Erythroblast (primary cell): ENCODE measurements at regions not wholly inside any gene's neighbourhood (a gene's known extent, or its start where the extent isn't known, plus 50 kb on each side); places are given as distances from the start of the nearest gene placed in this dataset.
A peak's percentile ranks its signal among the peaks of the same experiment; 100 is the strongest.
"Not testable (repeated sequence)": the region's sequence is repeated elsewhere in the genome, so short reads cannot be mapped to it uniquely, and the experiment has no call there.

ENCODE experiments used
- DNase-seq, 2 experiments: peaks; one replicate each; lab custom pipeline; 2025; lab: John Stamatoyannopoulos, UW
- GATA1 ChIP-seq: IDR thresholded peaks from 2 replicates; pipeline ENCODE4 v1.6.1; 2011; ENCODE audit warnings: low read depth, mild to moderate bottlenecking, control low read depth, low read length, moderate library complexity
- POLR2A ChIP-seq: IDR thresholded peaks from 2 replicates; pipeline ENCODE4 v1.6.1; 2011; ENCODE audit warnings: mild to moderate bottlenecking, low read length

GRCh38 chr20:52071136-52071535, 120.4 kb downstream of the ZFP64 start:
- TF ChIP-seq POLR2A: no peak
- no peak for TF ChIP-seq GATA1
- no peak for DNase-seq

GRCh38 chr20:52064931-52065330, 126.6 kb downstream of the ZFP64 start:
- DNase-seq: no peak
- no peak for TF ChIP-seq POLR2A
- no peak for TF ChIP-seq GATA1

- DNase-seq: no peak
- TF ChIP-seq POLR2A: no peak
- no peak for TF ChIP-seq GATA1
These were observed 128.9 kb downstream of the ZFP64 start for GRCh38 chr20:52062452-52063209.

- DNase-seq: no peak
- TF ChIP-seq GATA1: no peak
- TF ChIP-seq POLR2A: no peak
These were observed 130.5 kb downstream of the ZFP64 start for GRCh38 chr20:52060794-52061714.

GRCh38 chr20:52057133-52057532, 134.4 kb downstream of the ZFP64 start:
- DNase-seq: not testable (repeated sequence)

- DNase-seq: no peak
- TF ChIP-seq POLR2A (no peak), GATA1 (no peak)
These were observed 135.1 kb downstream of the ZFP64 start for GRCh38 chr20:52056203-52057062.

GRCh38 chr20:52054123-52054522, 137.5 kb downstream of the ZFP64 start:
- DNase-seq: no peak
- TF ChIP-seq POLR2A (no peak), GATA1 (no peak)

- no peak for DNase-seq
- TF ChIP-seq GATA1: no peak
- no peak for TF ChIP-seq POLR2A
These were observed 142.4 kb downstream of the ZFP64 start for GRCh38 chr20:52049001-52049731.

- TF ChIP-seq POLR2A (no peak), GATA1 (no peak)
- DNase-seq: peak in 1 of 2 experiments; percentile 7
These were observed 143.5 kb downstream of the ZFP64 start for GRCh38 chr20:52047811-52048764.

- TF ChIP-seq GATA1: no peak
- no peak for TF ChIP-seq POLR2A
- no peak for DNase-seq
These were observed 149.6 kb downstream of the ZFP64 start for GRCh38 chr20:52041966-52042365.

GRCh38 chr20:52039790-52040189, 151.8 kb downstream of the ZFP64 start:
- no peak for TF ChIP-seq POLR2A
- no peak for TF ChIP-seq GATA1
- no peak for DNase-seq

GRCh38 chr20:52038632-52039031, 152.9 kb downstream of the ZFP64 start:
- DNase-seq: not testable (repeated sequence)
